ENCODE measurements at regions not wholly inside any gene's neighbourhood (a gene's known extent, or its start where the extent isn't known, plus 50 kb on each side); places are given as distances from the start of the nearest gene placed in this dataset.

GRCh38 chr3:161568671-161569070 is 72.1 kb downstream of the OTOL1 start:
- TF ChIP-seq, protein P1, sequence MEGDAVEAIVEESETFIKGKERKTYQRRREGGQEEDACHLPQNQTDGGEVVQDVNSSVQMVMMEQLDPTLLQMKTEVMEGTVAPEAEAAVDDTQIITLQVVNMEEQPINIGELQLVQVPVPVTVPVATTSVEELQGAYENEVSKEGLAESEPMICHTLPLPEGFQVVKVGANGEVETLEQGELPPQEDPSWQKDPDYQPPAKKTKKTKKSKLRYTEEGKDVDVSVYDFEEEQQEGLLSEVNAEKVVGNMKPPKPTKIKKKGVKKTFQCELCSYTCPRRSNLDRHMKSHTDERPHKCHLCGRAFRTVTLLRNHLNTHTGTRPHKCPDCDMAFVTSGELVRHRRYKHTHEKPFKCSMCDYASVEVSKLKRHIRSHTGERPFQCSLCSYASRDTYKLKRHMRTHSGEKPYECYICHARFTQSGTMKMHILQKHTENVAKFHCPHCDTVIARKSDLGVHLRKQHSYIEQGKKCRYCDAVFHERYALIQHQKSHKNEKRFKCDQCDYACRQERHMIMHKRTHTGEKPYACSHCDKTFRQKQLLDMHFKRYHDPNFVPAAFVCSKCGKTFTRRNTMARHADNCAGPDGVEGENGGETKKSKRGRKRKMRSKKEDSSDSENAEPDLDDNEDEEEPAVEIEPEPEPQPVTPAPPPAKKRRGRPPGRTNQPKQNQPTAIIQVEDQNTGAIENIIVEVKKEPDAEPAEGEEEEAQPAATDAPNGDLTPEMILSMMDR (IDR thresholded peaks at IDR 0.05): no peak
- TF ChIP-seq MAX (IDR thresholded peaks at IDR 0.05; ENCODE audit: low read depth): no peak
- no peak for TF ChIP-seq JUND (IDR thresholded peaks at IDR 0.05)
- TF ChIP-seq SMC3 (IDR thresholded peaks at IDR 0.05; ENCODE audit: low read depth, low read length): no peak
- TF ChIP-seq MEF2A (IDR thresholded peaks at IDR 0.05; ENCODE audit: borderline replicate concordance, low read depth): no peak
- no peak for TF ChIP-seq YY1 (IDR thresholded peaks at IDR 0.05; ENCODE audit: low read depth)
- no peak for TF ChIP-seq ELF1 (IDR thresholded peaks at IDR 0.05)
